CD4-positive, alpha-beta T cell (primary cell): ENCODE measurements at regions not wholly inside any gene's neighbourhood (a gene's known extent, or its start where the extent isn't known, plus 50 kb on each side); places are given as distances from the start of the nearest gene placed in this dataset.

Source experiments
- ATAC-seq: fragments of 200-7000 bp; cut with Tn5 transposase; one replicate; pipeline ENCODE4 v1.10.0; 2022; ENCODE audit warnings: mild to moderate bottlenecking; ENCODE audit not compliant: poor library complexity
- CTCF ChIA-PET: fragments of 350-600 bp; sonication (Branson Sonifier 250); formaldehyde crosslinking; loops from one replicate; lab custom pipeline; 2021; ENCODE audit warnings: antibody characterized with exemption, inconsistent platforms; lab: Charles Lee
- POLR2A ChIA-PET: fragments of 350-600 bp; sonication (Branson Sonifier 250); formaldehyde crosslinking; loops from one replicate; lab custom pipeline; 2021; ENCODE audit warnings: antibody characterized with exemption, inconsistent platforms; lab: Charles Lee
- DNase-seq, 14 experiments: peaks; one replicate each; pipeline ENCODE4 v3.0.0-alpha.2; 2013 to 2020; ENCODE audit warnings: mixed read lengths in 2 of 14
- H3K27ac ChIP-seq, 2 donors: one replicate each; pipeline versions ENCODE4 v1.5.1 to v1.7.0; 2013; ENCODE audit warnings: low read length in 2 of 2, low read depth in 1 of 2, mild to moderate bottlenecking in 1 of 2
- H3K27me3 ChIP-seq, 2 experiments: 1 replicate in 1 of 2; 2 replicates in 1 of 2; pipeline versions ENCODE4 v1.6.1 to v1.7.0; 2013; ENCODE audit warnings: low read length in 2 of 2, control low read depth in 1 of 2, mild to moderate bottlenecking in 1 of 2, moderate library complexity in 1 of 2; ENCODE audit not compliant: insufficient read depth in 2 of 2, control insufficient read depth in 1 of 2
- H3K36me3 ChIP-seq: one replicate; pipeline ENCODE4 v1.6.1; 2013; ENCODE audit warnings: low read length, control low read depth; ENCODE audit not compliant: insufficient read depth
- H3K4me1 ChIP-seq: one replicate; pipeline ENCODE4 v1.6.1; 2013; ENCODE audit warnings: low read length, control low read depth; ENCODE audit not compliant: insufficient read depth
- H3K4me3 ChIP-seq: one replicate; pipeline ENCODE4 v1.5.1; 2013; ENCODE audit warnings: mild to moderate bottlenecking, low read length, moderate library complexity
- H3K9me3 ChIP-seq, 2 experiments: 1 replicate in 1 of 2; 2 replicates in 1 of 2; pipeline versions ENCODE4 v1.6.1 to v1.7.0; 2013; ENCODE audit warnings: low read length in 2 of 2, mild to moderate bottlenecking in 2 of 2, control low read depth in 1 of 2, moderate library complexity in 1 of 2; ENCODE audit not compliant: control insufficient read depth in 1 of 2, insufficient read depth in 1 of 2
- H3K27ac Mint-ChIP-seq: one replicate; pipeline ENCODE4 v1.8.0; 2020; ENCODE audit warnings: mixed read lengths
- H3K27me3 Mint-ChIP-seq: one replicate; pipeline ENCODE4 v1.8.0; 2021; ENCODE audit warnings: mixed read lengths
- H3K36me3 Mint-ChIP-seq: one replicate; pipeline ENCODE4 v1.8.0; 2021; ENCODE audit warnings: low read depth, mixed read lengths
- H3K4me1 Mint-ChIP-seq: one replicate; pipeline ENCODE4 v1.8.0; 2021; ENCODE audit warnings: low read depth, mixed read lengths
- H3K4me3 Mint-ChIP-seq: one replicate; pipeline ENCODE4 v1.8.0; 2020; ENCODE audit warnings: mild to moderate bottlenecking, mixed read lengths
- H3K9me3 Mint-ChIP-seq: one replicate; pipeline ENCODE4 v1.8.0; 2020; ENCODE audit warnings: mixed read lengths
- CTCF ChIP-seq: fragments of 200-600 bp; IDR thresholded peaks from one replicate; pipeline ENCODE4 v1.8.0; 2022; ENCODE audit warnings: antibody characterized with exemption, mild to moderate bottlenecking
- intact Hi-C, 2 experiments: fragments of 100-400 bp; cut with DNase I in 1 of 2; cut with micrococcal nuclease in 1 of 2; formaldehyde crosslinking; loops; one replicate each; pipeline versions ENCODE4 v1.15.1 to v1.9.0; 2023 to 2025; cut with DNase I, micrococcal nuclease

GRCh38 chr14:44300916-44301315, 206.2 kb downstream of the FSCB start:
- ChIA-PET POLR2A (no interaction called here), CTCF (no interaction called here)
- ATAC-seq (no peak), DNase-seq (no peak)
- H3K36me3 ChIP-seq: no peaks in the 10 kb centered on the region
- H3K4me3 ChIP-seq: no peak overlapping the region
- H3K27ac ChIP-seq: no peak overlapping the region
- H3K36me3 Mint-ChIP-seq: no peaks in the 10 kb centered on the region
- TF ChIP-seq CTCF: no peak
- no peaks in the 10 kb centered on the region for H3K27me3 Mint-ChIP-seq
- intact Hi-C loops: no loop called here
- H3K4me1 ChIP-seq: no peaks in the 10 kb centered on the region
- no peak overlapping the region for H3K27ac Mint-ChIP-seq
- peaks cover 4 to 11% of the 10 kb centered on the region in 2 experiments for H3K9me3 ChIP-seq
- H3K4me3 Mint-ChIP-seq: no peak overlapping the region
- H3K4me1 Mint-ChIP-seq: no peaks in the 10 kb centered on the region
- no peaks in the 10 kb centered on the region for H3K27me3 ChIP-seq
- peaks cover 19% of the 10 kb centered on the region for H3K9me3 Mint-ChIP-seq

GRCh38 chr14:44297437-44297836, 209.6 kb downstream of the FSCB start:
- Histone ChIP-seq H3K4me3 (no peak overlapping the region), H3K36me3 (no peaks in the 10 kb centered on the region), H3K27me3 (no peaks in the 10 kb centered on the region), H3K9me3 (peaks cover 4 to 11% of the 10 kb centered on the region in 2 experiments), H3K4me1 (no peaks in the 10 kb centered on the region), H3K27ac (no peak overlapping the region)
- DNase-seq (no peak), ATAC-seq (no peak)
- no peak overlapping the region for H3K4me3 Mint-ChIP-seq
- no peak overlapping the region for H3K27ac Mint-ChIP-seq
- H3K36me3 Mint-ChIP-seq: no peaks in the 10 kb centered on the region
- no peaks in the 10 kb centered on the region for H3K27me3 Mint-ChIP-seq
- H3K9me3 Mint-ChIP-seq: peaks cover 18% of the 10 kb centered on the region
- ChIA-PET POLR2A (no interaction called here), CTCF (no interaction called here)
- H3K4me1 Mint-ChIP-seq: no peaks in the 10 kb centered on the region
- TF ChIP-seq CTCF: no peak
- intact Hi-C loops: no loop called here

- intact Hi-C loops: no loop called here
- H3K9me3 ChIP-seq: peaks cover 0 to under 1% of the 10 kb centered on the region in 2 experiments
- no peaks in the 10 kb centered on the region for H3K36me3 Mint-ChIP-seq
- H3K27ac Mint-ChIP-seq: no peak overlapping the region
- H3K27ac ChIP-seq: no peak overlapping the region
- POLR2A ChIA-PET: no interaction called here
- no peaks in the 10 kb centered on the region for H3K27me3 Mint-ChIP-seq
- DNase-seq: no peak
- TF ChIP-seq CTCF: no peak
- no peaks in the 10 kb centered on the region for H3K36me3 ChIP-seq
- H3K4me1 Mint-ChIP-seq: no peaks in the 10 kb centered on the region
- H3K4me3 Mint-ChIP-seq: no peak overlapping the region
- no peaks in the 10 kb centered on the region for H3K27me3 ChIP-seq
- no peaks in the 10 kb centered on the region for H3K4me1 ChIP-seq
- CTCF ChIA-PET: no interaction called here
- peaks cover 4% of the 10 kb centered on the region for H3K9me3 Mint-ChIP-seq
- no peak for ATAC-seq
- no peak overlapping the region for H3K4me3 ChIP-seq
These were observed 215.6 kb downstream of the FSCB start for GRCh38 chr14:44291366-44291915.
